HEK293 (cell line): ENCODE measurements at regions not wholly inside any gene's neighbourhood (a gene's known extent, or its start where the extent isn't known, plus 50 kb on each side); places are given as distances from the start of the nearest gene placed in this dataset.

ENCODE experiments used
- CTCF ChIP-seq: fragments of 450-650 bp; formaldehyde crosslinking; IDR thresholded peaks from 2 replicates; pipeline ENCODE4 v1.5.1; 2016; ENCODE audit warnings: missing biosample characterization, missing genetic modification characterization
- PRDM4 ChIP-seq: fragments of 450-650 bp; formaldehyde crosslinking; IDR thresholded peaks from 2 replicates; pipeline ENCODE4 v1.5.1; 2017; ENCODE audit warnings: missing biosample characterization, missing genetic modification characterization
- REST ChIP-seq: fragments of 450-650 bp; formaldehyde crosslinking; IDR thresholded peaks from 2 replicates; pipeline ENCODE4 v1.5.1; 2016; ENCODE audit warnings: missing biosample characterization, missing genetic modification characterization
- TCF7L2 ChIP-seq: IDR thresholded peaks from 2 replicates; pipeline ENCODE4 v1.6.1; 2011; ENCODE audit warnings: low read depth, mild to moderate bottlenecking, inconsistent platforms, low read length, moderate library complexity, borderline replicate concordance
- WT1 ChIP-seq: fragments of 450-650 bp; formaldehyde crosslinking; IDR thresholded peaks from 2 replicates; pipeline ENCODE4 v1.5.1; 2016; ENCODE audit warnings: missing biosample characterization, missing genetic modification characterization
- YY1 ChIP-seq: fragments of 450-650 bp; formaldehyde crosslinking; IDR thresholded peaks from 2 replicates; pipeline ENCODE4 v1.5.1; 2018; ENCODE audit warnings: missing biosample characterization, missing genetic modification characterization
- ZNF146 ChIP-seq: fragments of 450-650 bp; formaldehyde crosslinking; IDR thresholded peaks from 2 replicates; pipeline ENCODE4 v1.5.1; 2016; ENCODE audit warnings: missing biosample characterization, missing genetic modification characterization
- ZNF169 ChIP-seq: fragments of 450-650 bp; formaldehyde crosslinking; IDR thresholded peaks from 2 replicates; pipeline ENCODE4 v1.5.1; 2016; ENCODE audit warnings: missing biosample characterization, missing genetic modification characterization
- ZNF274 ChIP-seq, 2 experiments: fragments of 200-500 bp in 1 of 2; fragments of 450-650 bp in 1 of 2; sonication (Bioruptor generic) in 1 of 2; formaldehyde crosslinking in 1 of 2; IDR thresholded peaks; 2 replicates each; pipeline versions ENCODE4 v1.5.1 to v1.6.1; 2014 to 2016; ENCODE audit warnings: borderline replicate concordance in 1 of 2, inconsistent platforms in 1 of 2, low read length in 1 of 2, missing biosample characterization in 1 of 2, missing genetic modification characterization in 1 of 2
- ZNF416 ChIP-seq: fragments of 450-650 bp; formaldehyde crosslinking; IDR thresholded peaks from 2 replicates; pipeline ENCODE4 v1.5.1; 2016; ENCODE audit warnings: missing biosample characterization, missing genetic modification characterization
- ZNF488 ChIP-seq: fragments of 450-650 bp; formaldehyde crosslinking; IDR thresholded peaks from 2 replicates; pipeline ENCODE4 v1.5.1; 2016; ENCODE audit warnings: missing biosample characterization, missing genetic modification characterization
- ZNF639 ChIP-seq: fragments of 450-650 bp; formaldehyde crosslinking; IDR thresholded peaks from 2 replicates; pipeline ENCODE4 v1.5.1; 2016; ENCODE audit warnings: missing biosample characterization, missing genetic modification characterization
- ZNF747 ChIP-seq: fragments of 450-650 bp; formaldehyde crosslinking; IDR thresholded peaks from 2 replicates; pipeline ENCODE4 v1.5.1; 2016; ENCODE audit warnings: missing biosample characterization, missing genetic modification characterization
- ZSCAN30 ChIP-seq: fragments of 450-650 bp; IDR thresholded peaks from 2 replicates; pipeline ENCODE4 v1.5.1; 2018; ENCODE audit warnings: missing biosample characterization, mild to moderate bottlenecking, missing genetic modification characterization, moderate library complexity

- TF ChIP-seq ZNF274 (IDR thresholded peaks at IDR 0.05; ENCODE audit: low read length) (no peak), ZNF274 (tag by site-specific recombination; IDR thresholded peaks at IDR 0.05; ENCODE audit: borderline replicate concordance) (no peak), CTCF (tag by site-specific recombination) (no peak), YY1 (tag by site-specific recombination) (no peak), PRDM4 (tag by site-specific recombination) (no peak), TCF7L2 (no peak), ZNF488 (tag by site-specific recombination) (no peak), ZNF416 (tag by site-specific recombination) (no peak), ZNF169 (no peak), REST (tag by site-specific recombination) (no peak), ZNF146 (tag by site-specific recombination) (no peak), ZNF639 (tag by site-specific recombination) (no peak), ZNF747 (tag by site-specific recombination) (no peak), WT1 (tag by site-specific recombination) (no peak), ZSCAN30 (tag by site-specific recombination) (no peak)
Measured at GRCh38 chr5:174318578-174318977, 273.1 kb downstream of the NSG2 start.
